Smooth muscle cell of the brain vasculature (primary cell): ENCODE measurements at regions not wholly inside any gene's neighbourhood (a gene's known extent, or its start where the extent isn't known, plus 50 kb on each side); places are given as distances from the start of the nearest gene placed in this dataset.
"Not testable (repeated sequence)": the region's sequence is repeated elsewhere in the genome, so short reads cannot be mapped to it uniquely, and the experiment has no call there.

ENCODE experiments used
- DNase-seq: peaks from one replicate; pipeline ENCODE4 v3.0.0-alpha.2; 2012; ENCODE audit warnings: low read depth, low spot score

DNA sequence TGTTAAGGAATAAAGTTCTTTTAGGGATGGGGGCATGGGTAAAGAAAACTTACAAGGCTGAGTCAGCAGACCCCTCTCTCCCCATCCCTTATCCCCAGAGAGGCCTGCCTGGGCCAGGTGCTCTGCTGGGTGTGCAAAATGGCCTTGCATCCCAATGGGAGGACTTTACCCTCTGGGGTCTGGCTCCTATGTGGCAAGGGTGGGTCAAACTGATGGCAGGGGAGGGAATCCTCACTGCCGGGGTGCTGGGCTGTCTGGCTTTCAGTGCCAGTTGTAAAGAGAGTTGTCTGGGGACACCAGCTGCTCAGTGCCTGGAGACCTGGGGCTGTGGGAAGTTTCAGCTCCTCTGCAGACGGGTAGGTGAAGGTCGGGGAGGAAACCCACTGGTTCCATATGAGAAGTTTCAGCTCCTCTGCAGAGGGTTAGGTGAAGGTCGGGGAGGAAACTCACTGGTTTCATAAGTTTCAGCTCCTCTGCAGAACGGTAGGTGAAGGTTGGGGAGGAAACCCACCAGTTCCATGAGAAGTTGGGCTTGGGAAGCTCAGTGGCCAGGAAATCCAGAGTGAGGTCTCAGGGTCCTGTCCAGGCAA is 127.2 kb upstream of the PODXL start:
- DNase-seq: no peak

- no peak for DNase-seq
Observed at GRCh38 chr7:131681961-131682360, 125.5 kb upstream of the PODXL start.

DNA sequence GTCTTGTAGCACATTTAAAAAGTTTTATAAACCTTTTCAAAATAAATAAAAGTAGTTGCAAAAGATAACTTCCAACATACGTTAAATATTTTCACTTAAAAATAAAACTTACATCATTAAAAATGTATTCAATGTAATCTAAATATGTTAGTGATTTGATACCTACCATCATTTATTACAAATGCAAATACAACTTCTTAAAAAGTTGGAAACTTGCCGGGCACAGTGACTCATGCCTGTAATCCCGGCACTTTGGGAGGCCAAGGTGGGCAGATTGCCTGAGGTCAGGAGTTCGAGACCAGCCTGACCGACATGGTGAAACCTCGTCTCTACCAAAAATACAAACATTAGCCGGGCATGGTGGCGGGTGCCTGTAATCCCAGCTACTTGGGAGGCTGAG is 122.6 kb upstream of the PODXL start:
- not testable (repeated sequence) for DNase-seq

DNA sequence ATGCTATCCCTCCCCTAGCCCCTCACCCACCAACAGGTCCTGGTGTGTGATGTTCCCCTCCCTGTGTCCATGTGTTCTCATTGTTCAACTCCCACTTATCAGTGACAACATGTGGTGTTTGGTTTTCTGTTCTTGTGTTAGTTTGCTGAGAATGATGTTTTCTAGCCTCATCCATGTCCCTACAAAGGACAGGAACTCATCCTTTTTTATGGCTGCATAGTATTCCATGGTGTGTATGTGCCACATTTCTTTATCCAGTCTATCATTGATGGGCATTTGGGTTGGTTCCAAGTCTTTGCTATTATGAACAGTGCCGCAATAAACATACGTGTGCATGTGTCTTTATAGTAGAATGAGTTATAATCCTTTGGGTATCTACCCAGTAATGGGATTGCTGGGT is 120.4 kb upstream of the PODXL start:
- DNase-seq: not testable (repeated sequence)

DNA sequence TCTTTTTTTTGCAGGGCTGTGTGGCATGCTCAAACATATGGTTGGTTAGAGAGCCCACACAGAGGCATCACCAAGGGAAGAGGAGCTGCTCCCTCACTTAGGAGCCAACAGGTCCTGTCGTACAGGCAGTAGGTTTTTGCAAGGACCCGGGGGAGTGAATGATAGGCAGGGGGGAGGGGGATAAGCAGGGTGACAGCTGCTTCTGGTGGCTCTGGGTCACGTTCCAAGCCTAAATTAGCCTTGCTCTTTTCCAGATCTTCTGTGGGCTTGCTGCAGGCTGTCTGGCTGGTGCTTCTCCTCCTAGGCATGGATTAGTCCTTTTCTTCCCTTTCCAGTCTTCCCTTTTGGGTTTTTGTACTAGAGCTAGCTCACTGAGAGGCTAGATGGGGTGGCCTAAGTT is 117.7 kb upstream of the PODXL start:
- DNase-seq: no peak

DNA sequence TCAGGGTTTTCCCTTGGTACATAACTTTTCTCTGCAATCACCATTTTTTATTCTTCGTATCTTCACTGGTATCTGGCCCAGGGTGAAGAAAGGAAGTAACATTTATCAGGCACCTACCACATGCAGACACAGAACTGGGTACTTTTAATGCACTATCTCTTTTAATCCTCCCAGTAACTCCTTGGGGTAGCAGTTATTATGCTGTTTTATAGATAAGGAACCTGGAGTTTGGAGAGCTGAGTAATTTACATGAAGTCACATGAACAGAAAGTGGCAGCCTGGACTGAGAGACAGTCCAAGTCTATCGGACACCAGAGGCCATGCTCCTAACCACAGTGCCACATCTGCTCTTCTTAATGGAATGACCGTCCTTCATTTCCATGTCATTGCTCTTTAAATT is 117.1 kb upstream of the PODXL start:
- no peak for DNase-seq

DNA sequence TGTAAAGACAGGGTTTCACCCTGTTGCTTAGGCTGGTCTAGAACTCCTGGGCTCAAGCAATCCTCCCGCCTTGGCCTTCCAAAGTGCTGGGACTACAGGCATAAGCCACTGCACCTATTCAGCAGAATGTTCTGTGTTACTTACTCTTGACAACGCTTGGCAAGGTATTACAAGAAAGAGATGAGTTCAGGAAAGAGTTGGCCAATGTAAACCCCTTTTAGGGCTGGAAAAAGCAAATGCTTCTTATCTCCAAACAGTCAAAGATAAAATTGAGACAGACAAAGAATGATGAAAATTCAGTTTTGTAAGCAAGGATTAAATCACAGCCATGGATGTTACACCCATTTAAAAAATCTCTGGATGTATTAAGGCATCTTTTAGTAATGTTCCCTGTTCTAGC is 114.0 kb upstream of the PODXL start:
- no peak for DNase-seq

DNA sequence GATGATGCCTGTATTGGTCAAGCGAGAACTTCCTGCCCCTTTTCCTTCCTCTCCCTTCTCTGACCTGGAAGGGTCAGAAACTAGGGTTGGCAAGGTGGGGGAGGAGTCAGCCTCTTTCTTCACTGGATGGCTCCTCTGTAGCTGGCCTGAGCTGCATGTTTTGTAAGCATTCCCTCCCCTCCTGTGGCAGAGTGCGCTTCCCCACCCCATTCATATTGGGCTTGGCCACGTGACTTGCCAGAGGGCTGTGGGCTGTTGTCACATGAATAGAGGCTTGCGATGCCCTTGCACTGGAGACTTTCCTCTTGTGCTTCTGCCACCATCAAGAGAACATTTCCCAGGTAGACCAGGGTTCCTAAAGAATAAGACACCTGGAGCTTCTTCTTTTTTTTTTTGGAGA is 111.3 kb upstream of the PODXL start:
- DNase-seq: no peak

GRCh38 chr7:131665021-131665420 is 108.6 kb upstream of the PODXL start:
- DNase-seq: no peak

GRCh38 chr7:131664570-131664969 is 108.1 kb upstream of the PODXL start:
- DNase-seq: no peak

DNA sequence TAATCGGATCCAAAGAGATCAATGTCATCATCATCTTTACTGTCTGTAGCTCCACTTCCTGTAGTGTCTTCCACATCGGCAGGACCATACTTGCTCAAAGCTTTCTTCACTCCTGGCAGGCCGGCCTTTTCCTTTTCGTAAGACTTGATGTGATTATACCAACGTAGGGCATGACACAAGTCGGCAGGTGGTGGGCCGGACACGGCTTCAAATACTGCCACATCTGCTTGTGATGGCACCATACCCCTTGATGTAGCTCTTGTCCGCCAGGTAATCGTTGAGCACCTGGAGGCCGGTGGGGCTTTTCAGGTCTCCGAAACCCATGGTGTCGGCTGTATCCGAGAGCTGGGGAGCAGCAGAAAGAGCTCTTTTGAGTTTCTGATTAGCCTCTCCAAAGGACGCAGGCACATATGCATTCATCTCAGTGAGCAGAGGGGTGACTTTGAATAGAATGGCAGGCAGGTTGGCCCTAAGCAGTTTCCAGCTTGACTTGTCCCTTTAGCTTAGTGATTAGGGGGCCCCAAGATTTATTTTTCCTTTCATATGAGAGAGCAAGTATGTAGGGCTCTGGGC is 106.0 kb upstream of the PODXL start:
- not testable (repeated sequence) for DNase-seq

GRCh38 chr7:131657881-131658280 is 101.5 kb upstream of the PODXL start:
- no peak for DNase-seq

- no peak for DNase-seq
Observed at GRCh38 chr7:131656980-131657723, 100.7 kb upstream of the PODXL start.

DNA sequence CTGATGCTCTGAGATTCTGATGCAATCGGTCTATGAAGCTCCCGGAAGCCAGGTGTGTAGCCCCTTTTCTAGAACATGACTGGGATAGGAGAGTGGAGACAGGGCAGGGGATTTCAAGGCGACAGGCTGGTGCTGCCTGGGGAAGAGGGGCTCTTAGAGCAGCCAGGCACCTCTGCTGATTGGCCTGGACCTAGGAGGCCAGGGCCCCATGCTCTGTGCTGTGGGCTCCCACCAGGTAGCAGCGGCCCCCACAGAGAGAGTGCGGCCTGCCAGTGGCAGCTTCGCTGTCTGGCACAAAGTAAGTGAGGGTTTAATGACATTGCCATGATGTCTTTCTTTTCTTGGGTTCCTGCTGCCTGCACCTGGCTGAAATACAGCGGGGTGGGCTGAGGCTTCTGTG is 99.4 kb upstream of the PODXL start:
- no peak for DNase-seq

DNA sequence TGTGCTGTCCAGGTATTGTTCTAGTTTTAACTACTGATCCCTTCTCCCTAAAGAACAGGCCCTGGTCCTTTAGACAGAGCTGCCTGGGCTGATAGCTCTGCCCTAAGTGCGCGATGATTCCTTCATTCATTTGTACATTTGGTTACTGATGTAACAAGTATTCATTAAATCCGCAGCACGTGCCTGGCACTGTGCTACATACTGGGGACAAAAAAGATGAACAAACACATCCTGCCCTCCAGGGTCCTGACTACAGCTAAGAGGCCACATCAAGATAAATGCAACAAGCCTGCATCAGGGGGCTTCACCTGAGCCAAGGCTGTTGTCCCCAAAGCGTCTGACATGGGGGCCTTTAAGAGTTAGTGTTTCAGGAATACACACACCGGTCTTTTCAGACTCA is 99.0 kb upstream of the PODXL start:
- no peak for DNase-seq

- DNase-seq: peak; percentile 57
Observed at GRCh38 chr7:131654668-131655326, 98.4 kb upstream of the PODXL start.

DNA sequence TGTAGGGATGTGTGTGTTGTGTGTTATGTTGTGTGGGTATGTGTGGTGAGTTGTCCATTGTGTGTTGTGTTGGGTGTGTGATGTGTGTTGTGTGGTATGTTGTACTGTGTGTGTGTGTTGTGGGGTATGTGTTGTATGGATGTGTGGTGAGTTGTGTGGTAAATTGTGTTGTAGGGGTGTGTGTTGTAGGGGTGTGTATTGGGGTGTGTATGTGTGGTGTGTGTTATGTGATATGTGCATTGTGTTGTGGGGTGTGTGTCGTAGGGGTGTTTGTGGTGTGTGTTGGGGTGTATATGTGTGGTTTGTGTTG is 97.8 kb upstream of the PODXL start:
- DNase-seq: no peak

DNA sequence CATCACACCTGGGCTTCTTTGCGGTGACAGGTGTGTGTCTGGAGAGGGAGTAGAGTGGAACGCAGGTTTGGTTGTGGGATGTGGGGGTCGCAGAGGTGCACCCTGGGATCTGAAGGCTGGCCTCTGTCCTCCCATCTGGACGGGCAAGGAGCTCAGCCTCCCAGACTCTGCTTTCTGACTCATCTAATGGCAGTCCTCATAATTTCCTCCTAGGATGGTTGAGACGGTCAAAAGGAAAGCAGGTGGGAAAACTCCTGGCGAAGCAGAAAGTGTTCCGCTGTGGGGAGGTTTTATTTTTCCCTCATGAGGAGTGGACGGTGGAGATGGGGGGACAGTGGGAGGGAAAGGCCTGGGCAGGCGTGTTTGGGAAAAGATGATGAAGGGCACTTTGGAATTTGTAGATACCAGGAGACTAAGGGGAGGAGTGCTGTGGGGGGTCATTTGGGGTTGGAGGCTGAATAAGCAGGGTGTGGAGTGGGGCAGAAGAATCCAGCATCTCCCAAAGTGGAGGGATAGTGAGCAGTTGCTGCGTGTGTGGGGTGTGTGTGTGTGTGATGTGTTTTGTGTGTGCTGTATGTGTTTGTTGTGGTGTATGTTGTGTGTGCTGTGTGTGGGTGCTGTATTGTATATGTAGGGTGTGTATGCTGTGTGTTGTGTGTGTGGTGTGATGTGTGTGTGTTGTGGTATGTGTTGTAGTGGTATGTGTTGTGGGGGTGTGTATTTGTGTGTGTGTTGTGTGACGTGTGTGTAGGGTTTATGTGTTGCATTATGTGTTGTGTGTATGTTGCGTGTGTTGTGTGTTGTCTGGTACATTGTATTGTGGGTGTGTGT is 97.2 kb upstream of the PODXL start:
- DNase-seq: no peak

DNA sequence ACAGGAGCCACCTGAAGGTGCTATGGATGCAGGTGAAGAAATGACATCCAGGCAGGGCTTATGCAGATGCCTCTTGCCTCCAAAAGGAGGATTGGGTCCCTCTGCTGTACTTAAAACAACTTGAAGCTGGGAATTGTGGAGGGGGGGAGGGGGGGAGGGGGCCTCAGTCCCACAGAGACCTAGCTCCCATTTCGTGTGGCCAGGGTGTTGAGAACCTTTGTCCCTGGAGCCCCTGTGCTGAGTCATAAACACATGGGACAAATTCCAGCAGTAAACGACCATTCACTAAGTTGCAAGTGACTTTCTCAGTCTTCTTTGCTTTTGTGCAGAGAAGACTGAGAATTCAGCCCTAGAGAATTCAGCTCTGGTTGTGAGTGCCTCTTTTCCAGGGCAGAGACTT is 96.5 kb upstream of the PODXL start:
- no peak for DNase-seq

GRCh38 chr7:131652194-131652593 is 95.8 kb upstream of the PODXL start:
- DNase-seq: no peak

DNA sequence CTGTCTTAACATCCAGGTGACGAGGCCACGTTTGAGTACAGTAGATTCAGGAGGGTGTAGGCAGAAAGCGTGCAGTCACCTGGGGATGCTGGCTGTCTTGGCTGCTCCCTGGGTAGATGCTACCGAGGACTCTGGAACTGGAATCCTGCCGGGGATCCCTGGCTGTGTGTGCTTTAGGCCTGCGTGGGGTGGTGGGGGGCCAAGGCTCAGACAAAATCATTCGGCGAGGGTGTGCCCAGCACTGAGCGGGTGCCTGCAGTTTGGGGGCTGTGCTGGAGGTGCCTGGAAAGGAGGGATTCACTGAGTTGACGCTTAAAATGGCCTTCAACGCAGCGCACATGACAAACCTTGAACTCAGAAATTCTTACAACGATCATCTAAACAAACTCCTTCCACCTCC is 93.5 kb upstream of the PODXL start:
- no peak for DNase-seq

- DNase-seq: no peak
Observed at GRCh38 chr7:131649003-131649541, 92.6 kb upstream of the PODXL start.
